ENCODE measurements at regions not wholly inside any gene's neighbourhood (a gene's known extent, or its start where the extent isn't known, plus 50 kb on each side); places are given as distances from the start of the nearest gene placed in this dataset.

DNA sequence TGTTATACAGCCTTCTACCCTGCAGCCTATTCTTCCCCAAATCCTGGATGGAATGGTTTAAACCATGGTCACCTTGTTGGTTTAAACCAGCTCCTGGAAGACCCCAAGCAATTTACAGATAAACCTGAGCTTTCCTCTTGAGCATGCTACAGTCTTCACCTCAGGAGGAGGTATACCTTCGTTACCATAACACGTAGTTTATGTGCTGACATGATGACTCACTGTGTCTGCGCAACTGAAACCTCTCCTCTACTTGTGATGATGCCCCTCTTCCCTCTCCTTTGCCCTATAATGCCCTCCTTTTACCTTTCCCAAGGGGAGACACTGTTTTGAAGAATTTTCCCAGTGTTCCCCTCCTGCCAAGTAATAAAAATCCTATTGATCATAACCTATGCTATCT lies 457.3 kb upstream of the RGS18 start:
- TF ChIP-seq PKNOX1 (IDR thresholded peaks at IDR 0.05) (no peak), FOXA1 (IDR thresholded peaks at IDR 0.05) (no peak), ARNT (IDR thresholded peaks at IDR 0.05) (no peak), TARDBP (IDR thresholded peaks at IDR 0.05) (no peak), ZNF384 (IDR thresholded peaks at IDR 0.05) (no peak), CTBP1 (IDR thresholded peaks at IDR 0.05; ENCODE audit: borderline replicate concordance) (no peak), SUZ12 (IDR thresholded peaks at IDR 0.05) (no peak), BHLHE40 (IDR thresholded peaks at IDR 0.05; ENCODE audit: borderline replicate concordance) (no peak), SP1 (IDR thresholded peaks at IDR 0.05) (no peak), FOXK2 (IDR thresholded peaks at IDR 0.05) (no peak), ELF4 (IDR thresholded peaks at IDR 0.05) (no peak), NFRKB (IDR thresholded peaks at IDR 0.05) (no peak), FOXM1 (IDR thresholded peaks at IDR 0.05; ENCODE audit: borderline replicate concordance) (no peak)
